Osteocyte (in vitro differentiated cells): ENCODE measurements at regions not wholly inside any gene's neighbourhood (a gene's known extent, or its start where the extent isn't known, plus 50 kb on each side); places are given as distances from the start of the nearest gene placed in this dataset.
A peak's percentile ranks its signal among the peaks of the same experiment; 100 is the strongest.

ENCODE experiments used
- DNase-seq: peaks from one replicate; pipeline ENCODE4 v3.0.0; 2021; ENCODE audit warnings: mixed read lengths; ENCODE audit not compliant: unreplicated experiment; ENCODE audit errors: extremely low spot score
- H3K27ac Mint-ChIP-seq: one replicate; pipeline ENCODE4 v1.8.0; 2021; ENCODE audit warnings: mild to moderate bottlenecking, mixed read lengths; ENCODE audit not compliant: unreplicated experiment
- H3K27me3 Mint-ChIP-seq: one replicate; pipeline ENCODE4 v1.8.0; 2021; ENCODE audit warnings: mixed read lengths; ENCODE audit not compliant: unreplicated experiment
- H3K36me3 Mint-ChIP-seq: one replicate; pipeline ENCODE4 v1.8.0; 2021; ENCODE audit warnings: mixed read lengths; ENCODE audit not compliant: unreplicated experiment
- H3K4me1 Mint-ChIP-seq: one replicate; pipeline ENCODE4 v1.8.0; 2021; ENCODE audit warnings: mixed read lengths; ENCODE audit not compliant: unreplicated experiment
- H3K4me3 Mint-ChIP-seq: one replicate; pipeline ENCODE4 v1.8.0; 2021; ENCODE audit warnings: mild to moderate bottlenecking, moderate library complexity, mixed read lengths; ENCODE audit not compliant: unreplicated experiment
- H3K9me3 Mint-ChIP-seq: one replicate; pipeline ENCODE4 v1.8.0; 2021; ENCODE audit warnings: mixed read lengths; ENCODE audit not compliant: unreplicated experiment
- CTCF ChIP-seq: fragments of 200-600 bp; sonication (generic); IDR thresholded peaks from 2 replicates; pipeline ENCODE4 v1.5.0; 2021; ENCODE audit warnings: antibody characterized with exemption, mild to moderate bottlenecking, moderate library complexity

GRCh38 chr12:90029317-90029716 lies 320.7 kb upstream of the ATP2B1 start:
- peaks cover 8% of the 10 kb centered on the region for H3K9me3 Mint-ChIP-seq
- H3K27me3 Mint-ChIP-seq: no peaks in the 10 kb centered on the region
- no peak for DNase-seq
- no peak overlapping the region for H3K27ac Mint-ChIP-seq
- H3K4me3 Mint-ChIP-seq: no peak overlapping the region
- peaks cover 22% of the 10 kb centered on the region for H3K4me1 Mint-ChIP-seq
- H3K36me3 Mint-ChIP-seq: no peaks in the 10 kb centered on the region
- no peak for TF ChIP-seq CTCF

GRCh38 chr12:90028635-90029051 lies 320.0 kb upstream of the ATP2B1 start:
- Mint-ChIP-seq H3K27ac (peak overlapping the region; percentile 27), H3K4me3 (no peak overlapping the region), H3K9me3 (peaks cover 8% of the 10 kb centered on the region), H3K27me3 (no peaks in the 10 kb centered on the region), H3K4me1 (peaks cover 27% of the 10 kb centered on the region), H3K36me3 (no peaks in the 10 kb centered on the region)
- no peak for TF ChIP-seq CTCF
- no peak for DNase-seq

- H3K27ac Mint-ChIP-seq: no peak overlapping the region
These were observed 319.4 kb upstream of the ATP2B1 start for GRCh38 chr12:90027889-90028634.

GRCh38 chr12:90027041-90027440 lies 318.4 kb upstream of the ATP2B1 start:
- H3K36me3 Mint-ChIP-seq: no peaks in the 10 kb centered on the region
- DNase-seq: no peak
- H3K4me1 Mint-ChIP-seq: peaks cover 34% of the 10 kb centered on the region
- H3K27me3 Mint-ChIP-seq: no peaks in the 10 kb centered on the region
- H3K4me3 Mint-ChIP-seq: no peak overlapping the region
- no peak for TF ChIP-seq CTCF
- H3K9me3 Mint-ChIP-seq: no peaks in the 10 kb centered on the region
- no peak overlapping the region for H3K27ac Mint-ChIP-seq

More at GRCh38 chr12:90027889-90028634, 319.4 kb upstream of the ATP2B1 start:
- H3K36me3 Mint-ChIP-seq: no peaks in the 10 kb centered on the region
- H3K27me3 Mint-ChIP-seq: no peaks in the 10 kb centered on the region
- peaks cover 33% of the 10 kb centered on the region for H3K4me1 Mint-ChIP-seq
- H3K4me3 Mint-ChIP-seq: no peak overlapping the region
- peaks cover 2% of the 10 kb centered on the region for H3K9me3 Mint-ChIP-seq
- TF ChIP-seq CTCF: no peak
- DNase-seq: no peak

- Mint-ChIP-seq H3K4me1 (peaks cover 34% of the 10 kb centered on the region), H3K27me3 (no peaks in the 10 kb centered on the region), H3K4me3 (no peak overlapping the region), H3K36me3 (no peaks in the 10 kb centered on the region), H3K27ac (no peak overlapping the region), H3K9me3 (no peaks in the 10 kb centered on the region)
- no peak for TF ChIP-seq CTCF
- no peak for DNase-seq
These were observed 317.9 kb upstream of the ATP2B1 start for GRCh38 chr12:90026516-90026915.
